Large intestine (tissue), 3 donors: ENCODE measurements at regions not wholly inside any gene's neighbourhood (a gene's known extent, or its start where the extent isn't known, plus 50 kb on each side); places are given as distances from the start of the nearest gene placed in this dataset.
A peak's percentile ranks its signal among the peaks of the same experiment; 100 is the strongest.

ENCODE experiments used
- DNase-seq, 2 donors: peaks; one replicate each; pipeline versions ENCODE4 v3.0.0 to v3.0.0-alpha.2; 2013
- H3K27ac ChIP-seq: one replicate; pipeline ENCODE4 v1.5.1; 2013; ENCODE audit warnings: low read length
- H3K27me3 ChIP-seq: 2 replicates; pipeline ENCODE4 v1.6.1; 2013; ENCODE audit warnings: low read length; ENCODE audit not compliant: control insufficient read depth, insufficient read depth
- H3K36me3 ChIP-seq: 2 replicates; pipeline ENCODE4 v1.6.1; 2013; ENCODE audit warnings: low read length; ENCODE audit not compliant: control insufficient read depth, insufficient read depth
- H3K4me1 ChIP-seq: one replicate; pipeline ENCODE4 v1.6.1; 2013; ENCODE audit warnings: low read length; ENCODE audit not compliant: control insufficient read depth, insufficient read depth
- H3K4me3 ChIP-seq: one replicate; pipeline ENCODE4 v1.5.1; 2013; ENCODE audit warnings: low read length
- H3K9me3 ChIP-seq: one replicate; pipeline ENCODE4 v1.6.1; 2013; ENCODE audit warnings: mild to moderate bottlenecking, low read depth, low read length, moderate library complexity; ENCODE audit not compliant: control insufficient read depth
- WGBS: methylation state at CpG from one replicate; pipeline ENCODE4 v1.1.5; 2013; ENCODE audit warnings: low lambda C conversion rate; ENCODE audit not compliant: insufficient coverage; 5-methylcytosine and 5-hydroxymethylcytosine counted together

DNA sequence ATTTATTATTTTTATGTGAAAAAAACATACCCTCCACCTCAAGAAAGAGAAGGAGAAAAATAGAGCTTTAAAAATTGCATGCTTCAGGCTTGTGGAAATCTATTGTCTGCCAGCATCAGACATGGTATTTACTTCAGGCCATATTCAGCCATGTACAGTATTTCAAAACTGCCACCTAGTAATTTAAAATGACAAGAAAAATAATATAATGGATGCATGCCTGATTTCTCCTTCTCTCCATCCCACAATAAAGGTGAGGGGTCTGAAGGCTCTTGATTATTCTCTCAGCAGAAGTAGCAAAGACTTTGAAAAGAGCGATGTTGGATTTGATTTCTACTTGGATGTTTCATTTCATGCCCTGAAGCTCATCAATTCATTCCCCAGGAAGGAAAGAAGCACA, 250.7 kb downstream of the TBC1D4 start:
- Histone ChIP-seq H3K36me3 (no peaks in the 10 kb centered on the region), H3K4me3 (no peak overlapping the region), H3K27me3 (no peaks in the 10 kb centered on the region), H3K27ac (no peak overlapping the region), H3K9me3 (no peaks in the 10 kb centered on the region), H3K4me1 (no peaks in the 10 kb centered on the region)
- WGBS, result no CpG with 5 or more reads among the region's 1 CpG
- no peak for DNase-seq

GRCh38 chr13:75226733-75227435, 255.1 kb downstream of the TBC1D4 start:
- Histone ChIP-seq H3K9me3 (no peaks in the 10 kb centered on the region), H3K4me3 (no peak overlapping the region), H3K27ac (no peak overlapping the region), H3K27me3 (no peaks in the 10 kb centered on the region), H3K36me3 (no peaks in the 10 kb centered on the region), H3K4me1 (no peaks in the 10 kb centered on the region)
- no peak for DNase-seq
- no CpG with 5 or more reads among the region's 3 CpGs for WGBS

DNA sequence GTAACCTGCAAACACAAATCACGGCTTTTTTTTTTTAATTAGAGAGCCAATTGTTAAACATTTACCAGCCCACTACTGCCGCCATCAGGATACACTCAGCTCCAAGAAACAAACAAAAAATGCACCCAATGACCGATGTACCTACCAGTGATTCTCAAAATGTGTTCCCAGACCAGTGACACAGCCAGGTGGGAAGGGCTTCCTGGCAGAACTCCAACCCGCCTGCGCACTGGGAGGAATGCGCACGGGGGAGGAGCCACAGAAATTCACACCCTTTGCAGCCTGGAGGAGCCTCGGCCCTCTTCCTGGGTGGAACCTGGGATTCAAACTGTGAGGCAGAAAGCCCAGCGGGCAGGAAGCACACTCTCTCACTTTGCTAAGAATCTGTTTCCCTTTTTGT, 255.9 kb downstream of the TBC1D4 start:
- Histone ChIP-seq H3K36me3 (no peaks in the 10 kb centered on the region), H3K27me3 (no peaks in the 10 kb centered on the region), H3K27ac (no peak overlapping the region), H3K4me3 (no peak overlapping the region), H3K9me3 (no peaks in the 10 kb centered on the region), H3K4me1 (no peaks in the 10 kb centered on the region)
- 100% methylated on average over 2 of the region's 9 CpGs for WGBS
- no peak for DNase-seq

GRCh38 chr13:75225288-75226032, 256.5 kb downstream of the TBC1D4 start:
- H3K9me3 ChIP-seq, result no peaks in the 10 kb centered on the region
- WGBS, result no CpG with 5 or more reads among the region's 1 CpG
- H3K36me3 ChIP-seq, result no peaks in the 10 kb centered on the region
- H3K4me1 ChIP-seq, result no peaks in the 10 kb centered on the region
- H3K27ac ChIP-seq, result no peak overlapping the region
- peaks cover 2% of the 10 kb centered on the region for H3K27me3 ChIP-seq
- DNase-seq, result no peak
- H3K4me3 ChIP-seq, result no peak overlapping the region

- H3K27me3 ChIP-seq, result peaks cover 5% of the 10 kb centered on the region
- H3K4me3 ChIP-seq, result no peak overlapping the region
- no peaks in the 10 kb centered on the region for H3K36me3 ChIP-seq
- H3K9me3 ChIP-seq, result no peaks in the 10 kb centered on the region
- no CpG with 5 or more reads among the region's 6 CpGs for WGBS
- no peak overlapping the region for H3K27ac ChIP-seq
- peaks cover 5% of the 10 kb centered on the region for H3K4me1 ChIP-seq
- no peak for DNase-seq
Observed at GRCh38 chr13:75224053-75224742, 257.8 kb downstream of the TBC1D4 start.

GRCh38 chr13:75222031-75222430, 259.9 kb downstream of the TBC1D4 start:
- H3K9me3 ChIP-seq, result no peaks in the 10 kb centered on the region
- H3K27me3 ChIP-seq, result peaks cover 8% of the 10 kb centered on the region
- peaks cover 5% of the 10 kb centered on the region for H3K4me1 ChIP-seq
- H3K4me3 ChIP-seq, result no peak overlapping the region
- DNase-seq, result no peak
- H3K36me3 ChIP-seq, result no peaks in the 10 kb centered on the region
- no peak overlapping the region for H3K27ac ChIP-seq
- no CpG with 5 or more reads among the region's 1 CpG for WGBS

DNA sequence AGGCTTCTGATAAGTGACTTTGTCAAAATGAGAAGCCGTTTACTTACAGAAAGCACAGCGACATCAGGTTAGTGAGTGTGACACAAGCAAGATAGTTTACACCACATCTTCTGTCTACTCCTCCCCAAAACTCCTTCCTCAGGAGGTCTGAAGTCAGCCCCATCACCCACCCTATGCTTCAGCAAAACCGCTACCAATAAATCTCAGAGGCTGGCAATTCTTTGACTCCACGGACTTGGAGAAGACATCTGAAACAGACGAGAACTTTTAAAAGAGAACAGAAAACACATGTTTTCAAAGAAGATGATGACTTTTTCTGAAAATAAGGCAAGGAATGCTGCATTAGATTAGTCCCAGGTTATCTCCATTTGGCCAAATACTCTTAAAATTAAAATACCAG, 261.1 kb downstream of the TBC1D4 start:
- Histone ChIP-seq H3K4me3 (no peak overlapping the region), H3K36me3 (no peaks in the 10 kb centered on the region), H3K27me3 (peaks cover 14% of the 10 kb centered on the region), H3K27ac (no peak overlapping the region), H3K9me3 (no peaks in the 10 kb centered on the region), H3K4me1 (peaks cover 5% of the 10 kb centered on the region)
- no peak for DNase-seq
- WGBS, result 83% methylated on average over 1 of the region's 5 CpGs

DNA sequence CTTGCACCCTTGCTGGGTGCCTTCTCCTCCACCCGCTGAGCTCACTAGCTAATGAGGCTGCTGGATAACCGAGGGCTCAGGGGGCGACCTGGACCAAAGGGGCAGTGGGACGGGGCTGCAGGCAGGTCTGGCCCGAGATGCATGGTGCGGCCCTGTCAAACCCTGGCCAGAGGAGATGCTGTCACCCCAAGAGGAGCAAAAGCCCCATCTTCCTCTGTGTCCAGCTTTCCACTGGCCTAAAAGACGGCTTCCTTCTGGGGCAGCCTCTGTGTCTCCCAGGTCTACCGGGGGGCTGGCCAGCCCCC, 261.8 kb downstream of the TBC1D4 start:
- no peak for DNase-seq
- H3K4me1 ChIP-seq, result peaks cover 5% of the 10 kb centered on the region
- no peak overlapping the region for H3K4me3 ChIP-seq
- WGBS, result no CpG with 5 or more reads among the region's 8 CpGs
- no peaks in the 10 kb centered on the region for H3K9me3 ChIP-seq
- H3K36me3 ChIP-seq, result no peaks in the 10 kb centered on the region
- H3K27me3 ChIP-seq, result peaks cover 19% of the 10 kb centered on the region
- H3K27ac ChIP-seq, result no peak overlapping the region

GRCh38 chr13:75219479-75220237, 262.3 kb downstream of the TBC1D4 start:
- peaks cover 5% of the 10 kb centered on the region for H3K4me1 ChIP-seq
- no peaks in the 10 kb centered on the region for H3K9me3 ChIP-seq
- WGBS, result 20% methylated on average over 1 of the region's 31 CpGs
- H3K27ac ChIP-seq, result no peak overlapping the region
- H3K27me3 ChIP-seq, result peaks cover 21% of the 10 kb centered on the region
- peak overlapping the region; percentile 9 for H3K4me3 ChIP-seq
- DNase-seq, result peak; percentile 37 to 62
- no peaks in the 10 kb centered on the region for H3K36me3 ChIP-seq

DNA sequence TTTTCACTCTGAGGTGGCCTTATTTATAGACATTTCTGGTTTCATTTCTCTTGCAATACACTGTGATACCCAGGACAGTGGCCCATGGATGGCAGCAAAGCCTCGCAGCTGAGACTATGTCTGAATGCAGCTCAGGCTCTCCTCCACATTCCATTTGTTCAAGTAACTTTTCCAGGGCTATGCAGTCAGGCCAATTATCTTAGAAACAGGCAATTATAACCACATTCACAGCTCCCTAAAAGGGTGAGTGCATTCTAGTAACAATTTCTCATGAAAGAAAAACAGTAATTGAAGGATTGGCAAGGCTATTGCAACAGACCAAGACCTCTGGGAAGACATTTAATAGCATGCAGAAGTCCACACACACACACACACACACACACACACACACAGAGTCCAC, 264.0 kb downstream of the TBC1D4 start:
- no peak for DNase-seq
- Histone ChIP-seq H3K4me1 (peaks cover 5% of the 10 kb centered on the region), H3K27ac (no peak overlapping the region), H3K27me3 (peaks cover 27% of the 10 kb centered on the region), H3K4me3 (no peak overlapping the region), H3K36me3 (no peaks in the 10 kb centered on the region), H3K9me3 (no peaks in the 10 kb centered on the region)
- WGBS, result 43% methylated on average over 1 of the region's 1 CpG
